ENCODE measurements at regions not wholly inside any gene's neighbourhood (a gene's known extent, or its start where the extent isn't known, plus 50 kb on each side); places are given as distances from the start of the nearest gene placed in this dataset.

GRCh38 chr5:120141076-120141475 lies 323.0 kb upstream of the PRR16 start:
- CTCF ChIA-PET (ENCODE audit: low intra/inter-chr PET ratio, low total read pairs), result no interaction called here
- peaks cover 24% of the 10 kb centered on the region for H3K9me3 ChIP-seq (ENCODE audit: low read length)
- no TSS peak for BruUV-seq (replicated peaks)
- DNase-seq (ENCODE audit: low spot score) (no peak), ATAC-seq (no peak), FAIRE-seq (no peak)
- intact Hi-C loops (cut with micrococcal nuclease; ENCODE audit: unreplicated experiment) (no loop called here), in situ Hi-C loops (cut with HindIII; ENCODE audit: extremely low pct_ligation_motif_present, low pct_unique_long_range_greater_than_20kb) (no loop called here)
- no peaks in the 10 kb centered on the region for H3K79me2 ChIP-seq (ENCODE audit: insufficient read depth, low read length)
- 4% methylated on average over 2 of the region's 2 CpGs for WGBS (ENCODE audit: low lambda C conversion rate)
- H3K4me3 ChIP-seq (replicated peaks in 1 of 3; ENCODE audit: insufficient read depth in 1 of 3, low read depth in 2 of 3, low read length in 3 of 3), result no peak overlapping the region
- H3K9ac ChIP-seq (ENCODE audit: insufficient read depth, low read depth, low read length), result no peak overlapping the region
- H3K27me3 ChIP-seq (ENCODE audit: control insufficient read depth in 1 of 2, insufficient read depth in 2 of 2, low read length in 2 of 2), result no peaks in the 10 kb centered on the region
- H3K36me3 ChIP-seq (replicated peaks in 1 of 2; ENCODE audit: control insufficient read depth in 1 of 2, insufficient read depth in 2 of 2, low read length in 2 of 2), result no peaks in the 10 kb centered on the region
- H2AFZ ChIP-seq (ENCODE audit: low read length), result no peak overlapping the region
- no peak overlapping the region for H3K4me2 ChIP-seq (ENCODE audit: low read depth, low read length)
- H3K4me1 ChIP-seq (ENCODE audit: insufficient read depth, low read length), result no peaks in the 10 kb centered on the region
- H3K27ac ChIP-seq (ENCODE audit: extremely low read length, insufficient read depth, low read length), result no peak overlapping the region
- no peaks in the 10 kb centered on the region for H4K20me1 ChIP-seq (ENCODE audit: insufficient read depth, low read length)
- POLR2A ChIA-PET, result no interaction called here
- no peak for TF ChIP-seq ZNF709 (CRISPR knock-in tag; IDR thresholded peaks at IDR 0.05)
- no peak for TF ChIP-seq GFI1 (CRISPR knock-in tag; IDR thresholded peaks at IDR 0.05; ENCODE audit: borderline replicate concordance)
- TF ChIP-seq ZBTB3 (CRISPR knock-in tag; IDR thresholded peaks at IDR 0.05; ENCODE audit: borderline replicate concordance, low read depth), result no peak
- TF ChIP-seq JARID2 (CRISPR knock-in tag; IDR thresholded peaks at IDR 0.05; ENCODE audit: insufficient replicate concordance), result no peak
- TF ChIP-seq EEA1 (CRISPR knock-in tag; IDR thresholded peaks at IDR 0.05; ENCODE audit: borderline replicate concordance), result no peak
- no peak for TF ChIP-seq SRSF9 (IDR thresholded peaks at IDR 0.05; ENCODE audit: borderline replicate concordance, insufficient read depth, low read depth, low read length, poor library complexity, severe bottlenecking)
- no peak for TF ChIP-seq GABPB1 (CRISPR knock-in tag; IDR thresholded peaks at IDR 0.05)
- no peak for TF ChIP-seq ZSCAN5A (CRISPR knock-in tag; IDR thresholded peaks at IDR 0.05; ENCODE audit: borderline replicate concordance)
- no peak for TF ChIP-seq CEBPG (CRISPR knock-in tag; IDR thresholded peaks at IDR 0.05)
- TF ChIP-seq ZBTB14 (CRISPR knock-in tag; IDR thresholded peaks at IDR 0.05), result no peak
- no peak for TF ChIP-seq MTA1 (CRISPR knock-in tag; IDR thresholded peaks at IDR 0.05; ENCODE audit: borderline replicate concordance)
- no peak for TF ChIP-seq CBFB (CRISPR knock-in tag; IDR thresholded peaks at IDR 0.05)
- TF ChIP-seq ZNF747 (CRISPR knock-in tag; IDR thresholded peaks at IDR 0.05; ENCODE audit: borderline replicate concordance), result no peak
- no peak for TF ChIP-seq BRF2 (CRISPR knock-in tag; IDR thresholded peaks at IDR 0.05)
- no peak for TF ChIP-seq GPN1 (CRISPR knock-in tag; IDR thresholded peaks at IDR 0.05; ENCODE audit: borderline replicate concordance)
- no peak for TF ChIP-seq TERF1 (CRISPR knock-in tag; IDR thresholded peaks at IDR 0.05)
- TF ChIP-seq CTCF (CRISPR knock-in tag; IDR thresholded peaks at IDR 0.05), result no peak
- TF ChIP-seq ZNF207 (IDR thresholded peaks at IDR 0.05; ENCODE audit: borderline replicate concordance), result no peak
- TF ChIP-seq REPIN1 (CRISPR knock-in tag; IDR thresholded peaks at IDR 0.05; ENCODE audit: borderline replicate concordance, low read depth), result no peak

Measured in HepG2 (cell line).